Urinary bladder (tissue), 3 donors: ENCODE measurements at regions not wholly inside any gene's neighbourhood (a gene's known extent, or its start where the extent isn't known, plus 50 kb on each side); places are given as distances from the start of the nearest gene placed in this dataset.
"Not testable (repeated sequence)": the region's sequence is repeated elsewhere in the genome, so short reads cannot be mapped to it uniquely, and the experiment has no call there.

ENCODE experiments used
- DNase-seq: peaks from one replicate; pipeline ENCODE4 v3.0.0-alpha.2; 2015; ENCODE audit errors: extremely low spot score
- H3K27ac ChIP-seq: one replicate; pipeline ENCODE4 v1.5.1; 2013; ENCODE audit warnings: low read depth, mild to moderate bottlenecking, moderate library complexity
- H3K36me3 ChIP-seq: one replicate; pipeline ENCODE4 v1.6.1; 2013; ENCODE audit warnings: mild to moderate bottlenecking, moderate library complexity; ENCODE audit not compliant: insufficient read depth
- H3K4me1 ChIP-seq: one replicate; pipeline ENCODE4 v1.6.1; 2013; ENCODE audit warnings: mild to moderate bottlenecking, moderate library complexity; ENCODE audit not compliant: insufficient read depth
- H3K4me3 ChIP-seq: one replicate; pipeline ENCODE4 v1.5.1; 2013; ENCODE audit warnings: low read depth, low read length
- WGBS: extraction: QIAGEN DNeasy Blood & Tissue Kit; methylation state at CpG from one replicate; pipeline ENCODE4 v1.1.7; 2013; 5-methylcytosine and 5-hydroxymethylcytosine counted together
- donor health status: healthy with polysubstance abuse.
- donor health status: healthy.

GRCh38 chr16:66256919-66257318 lies 109.6 kb upstream of the CDH5 start:
- DNase-seq = no peak
- H3K36me3 ChIP-seq = no peaks in the 10 kb centered on the region
- no peak overlapping the region for H3K27ac ChIP-seq
- H3K4me1 ChIP-seq = no peaks in the 10 kb centered on the region
- WGBS = 88% methylated on average over 1 of the region's 1 CpG
- H3K4me3 ChIP-seq = no peak overlapping the region

GRCh38 chr16:66255647-66256046 lies 110.8 kb upstream of the CDH5 start:
- no peak for DNase-seq
- Histone ChIP-seq H3K4me3 (no peak overlapping the region), H3K36me3 (no peaks in the 10 kb centered on the region), H3K27ac (no peak overlapping the region), H3K4me1 (no peaks in the 10 kb centered on the region)
- WGBS = 95% methylated on average over 4 of the region's 4 CpGs

- no peak for DNase-seq
- no peak overlapping the region for H3K4me3 ChIP-seq
- 37% methylated on average over 2 of the region's 2 CpGs for WGBS
- H3K27ac ChIP-seq = no peak overlapping the region
- H3K4me1 ChIP-seq = no peaks in the 10 kb centered on the region
- H3K36me3 ChIP-seq = no peaks in the 10 kb centered on the region
These were observed 111.7 kb upstream of the CDH5 start for GRCh38 chr16:66254751-66255150.

GRCh38 chr16:66254106-66254505 lies 112.4 kb upstream of the CDH5 start:
- no peak overlapping the region for H3K27ac ChIP-seq
- no peak for DNase-seq
- H3K36me3 ChIP-seq = no peaks in the 10 kb centered on the region
- 82% methylated on average over 2 of the region's 2 CpGs for WGBS
- no peaks in the 10 kb centered on the region for H3K4me1 ChIP-seq
- no peak overlapping the region for H3K4me3 ChIP-seq

- no peaks in the 10 kb centered on the region for H3K4me1 ChIP-seq
- WGBS = 59% methylated on average over 6 of the region's 6 CpGs
- no peak for DNase-seq
- H3K4me3 ChIP-seq = no peak overlapping the region
- no peaks in the 10 kb centered on the region for H3K36me3 ChIP-seq
- H3K27ac ChIP-seq = no peak overlapping the region
These were observed 114.9 kb upstream of the CDH5 start for GRCh38 chr16:66251476-66252160.

GRCh38 chr16:66250686-66251431 lies 115.6 kb upstream of the CDH5 start:
- H3K36me3 ChIP-seq = no peaks in the 10 kb centered on the region
- H3K4me3 ChIP-seq = no peak overlapping the region
- WGBS = 15% methylated on average over 10 of the region's 10 CpGs
- no peaks in the 10 kb centered on the region for H3K4me1 ChIP-seq
- no peak for DNase-seq
- H3K27ac ChIP-seq = no peak overlapping the region

- 23% methylated on average over 13 of the region's 13 CpGs for WGBS
- Histone ChIP-seq H3K36me3 (no peaks in the 10 kb centered on the region), H3K27ac (peak overlapping the region; percentile 46), H3K4me1 (no peaks in the 10 kb centered on the region), H3K4me3 (no peak overlapping the region)
- no peak for DNase-seq
These were observed 118.7 kb upstream of the CDH5 start for GRCh38 chr16:66247516-66248481.

- Histone ChIP-seq H3K36me3 (no peaks in the 10 kb centered on the region), H3K27ac (no peak overlapping the region), H3K4me1 (no peaks in the 10 kb centered on the region), H3K4me3 (no peak overlapping the region)
- DNase-seq = no peak
- WGBS = 90% methylated on average over 4 of the region's 4 CpGs
These were observed 120.6 kb upstream of the CDH5 start for GRCh38 chr16:66245868-66246267.

- H3K4me3 ChIP-seq = no peak overlapping the region
- no peak for DNase-seq
- 94% methylated on average over 8 of the region's 8 CpGs for WGBS
- no peak overlapping the region for H3K27ac ChIP-seq
- H3K4me1 ChIP-seq = no peaks in the 10 kb centered on the region
- no peaks in the 10 kb centered on the region for H3K36me3 ChIP-seq
These were observed 121.4 kb upstream of the CDH5 start for GRCh38 chr16:66245072-66245471.

GRCh38 chr16:66242672-66243071 lies 123.8 kb upstream of the CDH5 start:
- Histone ChIP-seq H3K4me1 (no peaks in the 10 kb centered on the region), H3K4me3 (no peak overlapping the region), H3K27ac (no peak overlapping the region), H3K36me3 (no peaks in the 10 kb centered on the region)
- DNase-seq = no peak
- WGBS = 97% methylated on average over 9 of the region's 9 CpGs

GRCh38 chr16:66242206-66242605 lies 124.3 kb upstream of the CDH5 start:
- DNase-seq, H3K36me3 ChIP-seq, H3K4me3 ChIP-seq, H3K27ac ChIP-seq, H3K4me1 ChIP-seq: not testable (repeated sequence)
- 82% methylated on average over 6 of the region's 6 CpGs for WGBS

- Histone ChIP-seq H3K4me1 (no peaks in the 10 kb centered on the region), H3K4me3 (no peak overlapping the region), H3K36me3 (no peaks in the 10 kb centered on the region), H3K27ac (no peak overlapping the region)
- WGBS = 80% methylated on average over 8 of the region's 8 CpGs
- no peak for DNase-seq
These were observed 125.7 kb upstream of the CDH5 start for GRCh38 chr16:66240631-66241395.

GRCh38 chr16:66240088-66240487 lies 126.4 kb upstream of the CDH5 start:
- Histone ChIP-seq H3K4me1 (no peaks in the 10 kb centered on the region), H3K27ac (no peak overlapping the region), H3K36me3 (no peaks in the 10 kb centered on the region), H3K4me3 (no peak overlapping the region)
- no peak for DNase-seq
- WGBS = 95% methylated on average over 6 of the region's 6 CpGs
